GM12864 (cell line): ENCODE measurements at regions not wholly inside any gene's neighbourhood (a gene's known extent, or its start where the extent isn't known, plus 50 kb on each side); places are given as distances from the start of the nearest gene placed in this dataset.

ENCODE experiments used
- DNase-seq: peaks from one replicate; pipeline ENCODE4 v3.0.0-alpha.2; 2011; ENCODE audit warnings: low read depth
- H3K4me3 ChIP-seq: 2 replicates; pipeline ENCODE4 v1.5.1; 2011; ENCODE audit warnings: mild to moderate bottlenecking, low read depth, low read length, control low read depth
- CTCF ChIP-seq: IDR thresholded peaks from 2 replicates; pipeline ENCODE4 v1.5.1; 2011; ENCODE audit warnings: low read depth, mild to moderate bottlenecking, moderate library complexity, low read length, control low read depth, inconsistent platforms; ENCODE audit errors: missing control alignments

GRCh38 chr3:21860657-21861056 is 109.6 kb upstream of the ZNF385D start:
- DNase-seq = no peak
- no peak for TF ChIP-seq CTCF
- no peak overlapping the region for H3K4me3 ChIP-seq

GRCh38 chr3:21876782-21877181 is 125.8 kb upstream of the ZNF385D start:
- DNase-seq = no peak
- no peak overlapping the region for H3K4me3 ChIP-seq
- TF ChIP-seq CTCF = no peak

GRCh38 chr3:21877214-21877754 is 126.3 kb upstream of the ZNF385D start:
- no peak for DNase-seq
- no peak overlapping the region for H3K4me3 ChIP-seq
- TF ChIP-seq CTCF = no peak

- no peak for DNase-seq
- no peak overlapping the region for H3K4me3 ChIP-seq
- TF ChIP-seq CTCF = no peak
Measured at GRCh38 chr3:21879184-21879886, 128.3 kb upstream of the ZNF385D start.

GRCh38 chr3:21888656-21889055 is 137.6 kb upstream of the ZNF385D start:
- no peak for DNase-seq
- TF ChIP-seq CTCF = no peak
- no peak overlapping the region for H3K4me3 ChIP-seq

GRCh38 chr3:21889166-21889565 is 138.2 kb upstream of the ZNF385D start:
- no peak for DNase-seq
- no peak for TF ChIP-seq CTCF
- H3K4me3 ChIP-seq = no peak overlapping the region

GRCh38 chr3:21892104-21892503 is 141.1 kb upstream of the ZNF385D start:
- no peak overlapping the region for H3K4me3 ChIP-seq
- DNase-seq = no peak
- TF ChIP-seq CTCF = no peak
